NCI-H2171 treated with DMSO at 0.1 percent for 48 hours (cell line): ENCODE measurements at regions not wholly inside any gene's neighbourhood (a gene's known extent, or its start where the extent isn't known, plus 50 kb on each side); places are given as distances from the start of the nearest gene placed in this dataset.
"Not testable (repeated sequence)": the region's sequence is repeated elsewhere in the genome, so short reads cannot be mapped to it uniquely, and the experiment has no call there.

Experiments used
- DNase-seq: peaks from one replicate; lab custom pipeline; 2025; lab: John Stamatoyannopoulos, UW

DNA sequence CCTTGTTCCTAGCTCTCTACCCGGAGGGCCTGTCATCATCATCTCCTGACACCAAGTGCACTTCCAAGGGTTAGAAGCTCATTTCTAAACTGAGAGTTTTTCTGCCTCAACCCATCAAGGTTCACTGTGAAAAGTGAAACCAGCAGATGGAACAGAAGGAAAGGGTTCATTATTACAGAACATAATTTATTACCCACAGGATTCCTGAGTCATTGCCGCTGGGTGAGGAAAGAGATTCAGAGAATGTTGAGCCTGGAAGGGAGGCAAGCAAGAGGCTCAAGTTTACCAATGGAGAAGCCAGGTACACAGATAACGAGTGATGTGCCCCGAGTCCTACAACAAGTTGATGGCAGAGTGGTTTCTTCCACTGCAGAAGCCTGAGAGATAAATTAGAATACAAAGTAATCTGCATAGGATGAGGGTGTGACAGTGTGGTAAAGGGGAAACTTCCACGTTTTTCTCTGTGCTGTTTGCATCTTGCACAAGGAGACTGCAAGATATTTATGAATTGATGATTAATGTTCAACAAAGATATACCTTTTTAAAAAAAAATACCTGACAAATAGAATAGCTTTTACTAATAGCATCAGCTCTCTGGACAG, 80.5 kb upstream of the SETMAR start:
- DNase-seq: peak; percentile 13

DNA sequence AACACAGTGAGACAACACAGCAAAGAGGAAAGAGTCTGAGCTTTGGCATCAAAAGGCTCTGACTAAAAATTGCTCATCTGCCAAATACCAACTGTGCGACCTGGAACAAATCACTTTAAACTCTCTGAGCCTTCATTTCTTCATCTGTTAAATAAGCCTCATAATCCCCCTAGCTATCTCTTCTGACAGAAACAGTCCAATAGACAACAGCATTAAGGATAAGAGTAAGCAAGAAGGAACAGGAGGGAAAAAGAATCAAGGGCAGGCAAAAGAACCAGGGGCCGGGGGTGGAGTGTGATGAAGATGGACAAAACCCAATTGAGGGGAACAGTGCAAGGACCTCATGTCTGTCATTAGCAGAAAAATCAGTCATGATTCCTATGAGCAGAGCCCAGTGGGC, 79.4 kb upstream of the SETMAR start:
- no peak for DNase-seq

DNA sequence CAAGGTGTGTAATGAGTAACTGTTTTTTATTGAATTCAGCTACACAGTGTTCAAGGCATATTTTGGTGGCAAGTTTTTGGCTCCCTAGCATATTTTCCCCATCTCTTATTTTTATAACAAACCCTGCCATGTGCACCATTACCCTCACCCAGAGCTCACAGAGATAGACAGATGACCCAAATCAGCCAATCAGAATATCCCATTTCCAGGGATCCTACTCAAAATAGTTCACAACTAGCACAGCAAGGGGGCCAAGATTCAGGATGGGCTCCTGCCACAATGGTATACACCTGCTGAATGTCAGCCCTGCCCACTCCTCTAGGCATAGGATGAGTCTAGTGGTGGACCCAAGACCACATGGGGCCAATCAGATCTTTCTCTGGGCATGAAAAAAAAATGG, 78.8 kb upstream of the SETMAR start:
- peak; percentile 73 for DNase-seq

DNA sequence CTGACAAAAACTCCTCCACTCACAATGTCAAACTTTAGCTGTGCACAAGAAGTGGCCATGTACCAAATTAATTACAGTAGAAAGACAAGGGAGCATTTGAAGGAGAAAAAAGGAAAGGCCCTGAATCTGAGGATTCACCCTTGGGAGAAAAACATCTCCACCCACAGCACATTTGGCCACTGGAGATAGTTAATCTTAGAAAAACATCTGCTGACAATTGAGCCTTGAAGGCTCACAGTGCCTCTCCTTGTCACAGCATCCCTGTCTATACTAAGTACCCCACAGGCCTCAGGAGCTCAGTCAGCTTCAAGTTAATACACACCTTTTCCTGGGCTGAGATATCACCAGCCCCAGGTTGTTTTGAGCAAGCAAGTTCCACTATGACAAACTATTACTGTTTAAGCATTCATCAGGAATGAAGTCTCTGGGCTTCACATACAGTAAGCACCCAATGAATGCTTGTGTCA, 78.1 kb upstream of the SETMAR start:
- no peak for DNase-seq

DNA sequence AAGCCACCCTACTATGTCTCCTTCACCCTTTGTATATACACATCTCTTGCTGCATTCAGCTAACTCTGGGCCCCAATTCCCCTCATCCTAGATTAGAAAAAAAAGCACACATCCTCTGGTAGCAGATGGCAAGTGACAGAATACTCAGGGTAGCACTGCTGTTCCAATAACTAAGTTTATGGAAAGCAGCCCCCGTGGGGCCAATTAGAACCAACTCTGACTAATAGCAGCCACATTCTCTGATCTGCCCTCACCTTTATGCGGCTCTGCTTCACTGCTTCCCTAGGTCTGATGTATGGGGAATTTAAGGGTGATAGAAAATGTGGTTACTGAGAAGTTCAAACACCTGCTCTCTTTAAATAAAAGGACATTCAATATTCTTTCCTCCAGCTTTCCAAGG, 74.9 kb upstream of the SETMAR start:
- peak; percentile 96 for DNase-seq

DNA sequence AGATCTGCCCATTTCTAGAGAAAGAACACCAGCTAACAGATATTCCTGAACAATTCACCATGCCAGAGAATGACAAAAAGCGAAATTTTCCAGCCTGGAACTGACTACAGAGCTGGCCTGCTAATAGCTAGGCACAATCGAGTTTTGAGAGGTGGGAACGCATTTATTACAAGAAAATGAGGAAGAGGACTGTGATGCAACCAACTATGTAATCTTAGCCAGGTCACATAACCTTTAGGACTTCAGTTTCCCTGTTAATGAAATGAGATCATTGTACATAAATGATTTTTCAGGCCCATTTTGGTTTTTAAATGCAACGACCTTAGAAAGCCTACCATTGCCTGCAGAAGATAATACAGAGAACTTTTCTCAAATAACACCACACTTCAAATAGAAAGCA, 72.1 kb upstream of the SETMAR start:
- DNase-seq: no peak

DNA sequence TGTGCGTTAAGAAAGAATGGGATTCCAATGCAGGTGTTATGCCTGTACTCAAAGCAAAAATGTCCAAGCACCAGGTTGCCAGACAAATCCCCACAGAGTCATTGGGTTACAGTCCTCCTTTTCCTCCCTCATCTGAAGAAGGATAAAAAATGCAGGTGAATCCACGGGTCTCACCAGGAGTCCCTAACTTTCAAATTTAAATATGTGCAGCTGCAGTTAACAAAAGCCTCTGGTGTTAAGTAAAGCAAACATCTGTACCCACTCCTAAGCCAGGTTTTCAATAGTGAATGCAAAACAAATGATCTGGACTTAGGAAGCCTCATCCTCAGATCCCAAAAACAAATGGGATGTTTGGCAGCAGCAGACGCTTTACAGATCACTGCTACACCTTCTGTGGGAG, 70.4 kb upstream of the SETMAR start:
- no peak for DNase-seq

DNA sequence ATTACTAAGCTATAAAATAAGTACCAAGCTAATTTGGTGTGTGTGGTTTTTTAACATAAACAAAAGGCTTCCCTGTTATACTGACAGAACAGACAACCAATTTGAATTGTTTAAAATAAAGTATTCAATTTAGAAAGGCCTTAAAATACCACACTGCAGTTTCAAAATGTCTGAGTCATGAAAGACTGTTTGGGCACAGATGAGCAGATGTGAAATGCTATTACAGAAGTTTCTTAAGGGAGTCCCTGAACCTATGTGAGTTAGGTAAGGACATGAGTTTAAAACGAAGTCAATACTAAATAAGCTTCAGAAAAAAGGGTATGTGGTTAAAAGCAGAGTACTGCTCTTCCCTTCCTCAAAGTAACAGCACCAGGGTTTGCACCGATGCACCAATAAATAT, 69.7 kb upstream of the SETMAR start:
- DNase-seq: no peak

DNA sequence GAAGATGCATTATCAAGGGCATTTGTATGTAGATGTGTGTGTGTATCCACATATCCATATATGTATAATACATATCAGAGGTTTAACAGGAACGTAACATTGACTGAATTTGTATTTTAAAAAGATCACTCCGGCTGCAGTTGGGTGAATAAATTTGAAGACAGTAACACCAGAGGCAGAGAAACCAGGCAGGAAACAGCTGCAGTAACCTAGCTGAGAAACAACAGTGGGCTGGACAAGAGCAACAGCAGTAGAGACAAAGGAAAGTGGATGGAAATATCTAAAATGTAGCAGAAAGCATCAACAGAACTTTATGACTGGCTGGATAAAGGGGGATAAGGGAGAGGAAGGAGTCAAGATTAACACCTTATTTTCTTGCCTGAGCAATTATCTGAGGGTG, 68.3 kb upstream of the SETMAR start:
- no peak for DNase-seq

DNA sequence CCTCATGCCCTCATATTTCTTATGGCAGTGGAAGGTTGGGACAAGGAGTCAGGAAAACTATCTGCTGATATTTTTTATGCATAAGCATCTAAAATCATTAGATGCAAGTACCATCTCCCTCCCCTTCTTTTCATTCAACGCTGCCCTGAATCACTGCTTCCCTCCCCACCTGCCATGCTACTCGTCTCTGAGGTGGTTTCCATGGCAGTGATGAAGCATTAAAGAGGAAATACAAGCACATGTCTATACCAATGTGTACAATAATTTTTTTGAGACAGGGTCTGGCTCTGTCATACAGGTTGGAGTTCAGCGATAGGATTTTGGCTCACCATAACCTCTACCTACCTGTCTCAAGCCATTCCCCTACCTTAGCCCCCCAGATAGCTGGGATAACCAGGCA, 67.5 kb upstream of the SETMAR start:
- DNase-seq: no peak

DNA sequence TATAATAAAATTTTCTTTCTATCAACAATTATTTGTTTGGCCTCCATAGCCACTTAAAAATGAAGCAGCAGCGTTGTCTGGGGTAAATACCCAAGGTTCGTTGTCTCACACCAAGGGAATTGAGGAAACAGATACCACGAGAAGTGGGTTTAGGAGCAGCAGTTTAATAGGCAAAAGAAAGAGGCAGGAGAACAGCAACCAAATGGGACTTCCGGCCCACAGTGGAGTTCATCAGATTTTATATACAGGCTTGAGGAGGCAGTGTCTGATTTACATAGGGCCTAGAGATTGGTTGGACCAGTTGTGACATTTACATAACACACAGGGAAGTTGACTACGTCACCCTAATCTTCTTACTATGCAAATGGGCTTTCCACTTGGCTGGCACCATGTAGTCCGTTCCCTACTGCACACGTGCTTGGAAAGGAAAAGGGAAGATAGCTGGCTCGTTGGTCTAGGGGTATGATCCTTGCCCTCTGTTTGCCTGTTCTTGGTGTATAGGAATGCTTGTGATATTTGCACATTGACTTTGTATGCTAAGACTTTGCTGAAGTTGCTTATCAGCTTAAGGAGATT, 61.5 kb upstream of the SETMAR start:
- no peak for DNase-seq

DNA sequence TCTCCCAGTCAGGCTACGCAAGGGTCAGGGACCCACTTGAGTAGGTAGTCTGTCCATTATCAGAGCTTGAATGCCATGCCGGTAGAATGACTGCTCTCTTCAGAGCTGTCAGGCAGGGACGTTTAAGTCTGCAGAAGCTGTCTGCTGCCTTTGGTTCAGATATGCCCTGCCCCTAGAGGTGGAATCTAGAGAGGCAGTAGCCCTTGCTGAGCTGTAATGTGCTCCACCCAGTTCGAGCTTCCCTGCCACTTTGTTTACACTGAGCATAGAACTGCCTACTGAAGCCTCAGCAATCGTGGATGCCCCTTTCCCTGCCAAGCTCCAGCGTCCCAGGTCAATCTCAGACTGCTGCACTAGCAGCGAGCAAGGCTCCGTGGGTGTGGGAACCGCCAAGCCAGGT, 57.5 kb upstream of the SETMAR start:
- no peak for DNase-seq

DNA sequence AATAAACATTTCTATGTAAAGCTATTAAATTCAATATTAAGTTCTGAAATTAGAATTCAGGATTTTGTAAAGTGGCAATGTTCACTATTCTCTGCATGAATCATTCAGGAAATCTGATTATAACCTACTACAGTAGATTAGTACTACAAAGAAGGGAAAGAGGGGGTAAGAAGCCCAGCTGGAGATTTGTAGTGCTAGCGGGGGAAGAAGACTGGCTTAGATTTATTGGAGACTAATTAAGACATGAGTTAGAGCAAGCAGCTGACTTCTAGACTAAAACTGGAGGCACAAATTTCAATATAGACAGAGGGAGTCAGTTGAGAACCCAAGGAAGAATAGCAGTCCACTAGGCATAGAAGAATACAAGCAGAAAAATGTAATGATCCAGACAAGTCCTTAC, 55.8 kb upstream of the SETMAR start:
- no peak for DNase-seq

DNA sequence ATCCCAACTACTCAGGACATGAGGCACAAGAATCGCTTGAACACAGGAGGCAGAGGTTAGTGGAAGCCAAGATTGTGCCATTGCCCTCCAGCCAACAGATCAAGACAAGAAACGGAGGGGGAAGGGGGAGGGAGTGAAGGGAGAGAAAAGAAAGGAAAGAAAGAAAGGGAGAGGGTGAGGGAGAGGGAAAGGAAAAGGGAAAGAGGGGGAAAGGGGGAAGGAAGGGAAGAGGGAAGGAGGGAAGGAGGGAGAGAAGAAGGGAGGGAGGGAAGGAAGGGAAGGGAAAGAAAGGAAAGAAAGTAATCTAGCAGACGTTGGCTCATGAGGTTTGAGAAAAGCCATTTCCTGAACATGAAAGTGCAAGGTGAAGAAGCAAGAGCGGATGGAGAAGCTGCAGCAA, 53.1 kb upstream of the SETMAR start:
- DNase-seq: no peak

DNA sequence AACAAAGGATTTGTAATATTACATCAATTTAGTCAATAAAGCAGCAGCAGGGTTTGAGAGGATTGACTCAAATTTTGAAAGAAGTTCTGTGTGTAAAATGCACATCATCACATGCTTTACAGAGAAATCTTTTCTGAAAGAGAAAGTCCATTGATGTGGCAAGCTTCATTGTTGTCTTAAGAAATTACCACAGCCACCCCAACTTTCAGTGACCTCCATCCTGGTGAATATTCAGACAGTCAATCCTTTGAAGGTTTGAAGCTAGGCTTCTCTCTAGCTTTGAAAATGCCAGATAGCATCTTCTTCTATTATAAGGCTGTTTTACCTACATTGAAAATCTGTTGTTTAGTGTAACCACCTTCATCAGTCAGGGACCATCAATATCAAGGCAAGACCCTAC, 51.8 kb upstream of the SETMAR start:
- DNase-seq: no peak

DNA sequence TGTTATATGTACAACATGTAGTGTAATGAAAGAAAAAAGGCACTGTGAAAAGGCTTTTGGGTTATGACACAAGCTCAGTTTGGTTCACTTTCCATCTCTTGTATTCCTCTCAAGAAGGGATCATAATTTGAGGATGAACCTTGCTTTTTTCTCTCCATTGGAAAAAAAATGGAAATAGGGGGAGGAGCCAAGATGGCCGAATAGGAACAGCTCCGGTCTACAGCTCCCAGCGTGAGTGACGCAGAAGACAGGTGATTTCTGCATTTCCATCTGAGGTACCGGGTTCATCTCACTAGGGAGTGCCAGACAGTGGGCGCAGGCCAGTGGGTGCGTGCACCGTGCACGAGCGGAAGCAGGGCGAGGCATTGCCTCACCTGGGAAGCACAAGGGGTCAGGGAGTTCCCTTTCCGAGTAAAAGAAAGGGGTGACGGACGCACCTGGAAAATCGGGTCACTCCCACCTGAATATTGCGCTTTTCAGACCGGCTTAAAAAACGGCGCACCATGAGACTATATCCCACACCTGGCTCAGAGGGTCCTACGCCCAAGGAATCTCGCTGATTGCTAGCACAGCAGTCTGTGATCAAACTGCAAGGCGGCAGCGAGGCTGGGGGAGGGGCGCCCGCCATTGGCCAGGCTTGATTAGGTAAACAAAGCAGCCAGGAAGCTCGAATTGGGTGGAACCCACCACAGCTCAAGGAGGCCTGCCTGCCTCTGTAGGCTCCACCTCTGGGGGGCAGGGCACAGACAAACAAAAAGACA, 49.9 kb upstream of the SETMAR start:
- DNase-seq: not testable (repeated sequence)
